Endodermal cell (in vitro differentiated cells): ENCODE measurements at regions not wholly inside any gene's neighbourhood (a gene's known extent, or its start where the extent isn't known, plus 50 kb on each side); places are given as distances from the start of the nearest gene placed in this dataset.

Source experiments
- DNase-seq: peaks from one replicate; pipeline ENCODE4 v3.0.0-alpha.2; 2017
- H3K27ac ChIP-seq: 2 replicates; pipeline ENCODE4 v1.5.1; 2013; ENCODE audit warnings: mild to moderate bottlenecking, low read depth, low read length, moderate library complexity
- H3K27me3 ChIP-seq: 2 replicates; pipeline ENCODE4 v1.6.1; 2013; ENCODE audit warnings: mild to moderate bottlenecking, low read length, moderate library complexity; ENCODE audit not compliant: insufficient read depth, control insufficient read depth, poor library complexity, severe bottlenecking
- H3K36me3 ChIP-seq: 2 replicates; pipeline ENCODE4 v1.7.0; 2013; ENCODE audit warnings: mild to moderate bottlenecking, low read length, moderate library complexity; ENCODE audit not compliant: control insufficient read depth, insufficient read depth
- H3K4me1 ChIP-seq: one replicate; pipeline ENCODE4 v1.7.0; 2013; ENCODE audit warnings: low read length; ENCODE audit not compliant: control insufficient read depth, insufficient read depth
- H3K4me3 ChIP-seq: 2 replicates; pipeline ENCODE4 v1.5.1; 2013; ENCODE audit warnings: mild to moderate bottlenecking, low read length, moderate library complexity
- H3K9ac ChIP-seq: 2 replicates; pipeline ENCODE4 v1.6.1; 2013; ENCODE audit warnings: mild to moderate bottlenecking, low read length, moderate library complexity; ENCODE audit not compliant: poor library complexity, severe bottlenecking; ENCODE audit errors: extremely low read depth
- H3K9me3 ChIP-seq: 2 replicates; pipeline ENCODE4 v1.6.1; 2013; ENCODE audit warnings: mild to moderate bottlenecking, low read length, moderate library complexity; ENCODE audit not compliant: control insufficient read depth
- H3K27ac Mint-ChIP-seq: 2 replicates; pipeline ENCODE4 v1.8.0; 2020; ENCODE audit warnings: mixed read lengths
- H3K27me3 Mint-ChIP-seq: 2 replicates; pipeline ENCODE4 v1.8.0; 2021; ENCODE audit warnings: mild to moderate bottlenecking, mixed read lengths; ENCODE audit not compliant: insufficient read depth
- H3K36me3 Mint-ChIP-seq: 2 replicates; pipeline ENCODE4 v1.8.0; 2020; ENCODE audit warnings: low read depth, mixed read lengths
- H3K4me1 Mint-ChIP-seq: 2 replicates; pipeline ENCODE4 v1.8.0; 2020; ENCODE audit warnings: mixed read lengths
- H3K4me3 Mint-ChIP-seq: 2 replicates; pipeline ENCODE4 v1.8.0; 2020; ENCODE audit warnings: mild to moderate bottlenecking, moderate library complexity, mixed read lengths
- H3K9me3 Mint-ChIP-seq: 2 replicates; pipeline ENCODE4 v1.8.0; 2020; ENCODE audit warnings: mild to moderate bottlenecking, mixed read lengths
- CTCF ChIP-seq: fragments of 200-600 bp; sonication (generic); conservative IDR thresholded peaks from 2 replicates; pipeline ENCODE4 v1.5.0; 2021; ENCODE audit warnings: antibody characterized with exemption, mild to moderate bottlenecking
- WGBS, 2 experiments: methylation state at CpG; one replicate each; pipeline versions ENCODE4 v1.1.5 to v1.1.7; 2013; ENCODE audit warnings: missing lambda C conversion rate in 2 of 2, mixed read lengths in 1 of 2; ENCODE audit not compliant: insufficient coverage in 1 of 2, insufficient read length in 1 of 2; 5-methylcytosine and 5-hydroxymethylcytosine counted together

- Mint-ChIP-seq H3K4me3 (no peak overlapping the region), H3K27ac (no peak overlapping the region), H3K9me3 (peaks cover 7% of the 10 kb centered on the region), H3K27me3 (no peaks in the 10 kb centered on the region), H3K4me1 (no peaks in the 10 kb centered on the region), H3K36me3 (peaks cover 1% of the 10 kb centered on the region)
- H3K27ac ChIP-seq: no peak overlapping the region
- H3K9me3 ChIP-seq: peaks cover 8% of the 10 kb centered on the region
- H3K4me1 ChIP-seq: no peaks in the 10 kb centered on the region
- H3K36me3 ChIP-seq: no peaks in the 10 kb centered on the region
- peak; percentile 63 for TF ChIP-seq CTCF
- WGBS, 2 experiments: 94 to 100% methylated on average over 1 to 2 of the region's 2 CpGs
- DNase-seq: no peak
- no peaks in the 10 kb centered on the region for H3K27me3 ChIP-seq
- H3K4me3 ChIP-seq: no peak overlapping the region
- H3K9ac ChIP-seq: no peak overlapping the region
Measured at GRCh38 chr19:28530406-28531035, 682.4 kb downstream of the UQCRFS1 start.

- Histone ChIP-seq H3K4me1 (no peaks in the 10 kb centered on the region), H3K27me3 (no peaks in the 10 kb centered on the region), H3K4me3 (no peak overlapping the region), H3K36me3 (no peaks in the 10 kb centered on the region), H3K9ac (no peak overlapping the region), H3K9me3 (peaks cover 8% of the 10 kb centered on the region), H3K27ac (no peak overlapping the region)
- H3K4me3 Mint-ChIP-seq: no peak overlapping the region
- peaks cover 5% of the 10 kb centered on the region for H3K4me1 Mint-ChIP-seq
- 100% methylated on average over 1 to 2 of the region's 2 CpGs for WGBS, 2 experiments
- H3K27ac Mint-ChIP-seq: no peak overlapping the region
- peaks cover 2% of the 10 kb centered on the region for H3K27me3 Mint-ChIP-seq
- H3K9me3 Mint-ChIP-seq: peaks cover 13% of the 10 kb centered on the region
- no peak for TF ChIP-seq CTCF
- no peak for DNase-seq
- peaks cover 1% of the 10 kb centered on the region for H3K36me3 Mint-ChIP-seq
Measured at GRCh38 chr19:28526038-28526437, 686.9 kb downstream of the UQCRFS1 start.

GRCh38 chr19:28523619-28524018 is 689.3 kb downstream of the UQCRFS1 start:
- Histone ChIP-seq H3K27ac (no peak overlapping the region), H3K9me3 (peaks cover 8% of the 10 kb centered on the region), H3K9ac (no peak overlapping the region), H3K4me1 (no peaks in the 10 kb centered on the region), H3K27me3 (no peaks in the 10 kb centered on the region), H3K36me3 (no peaks in the 10 kb centered on the region), H3K4me3 (no peak overlapping the region)
- peaks cover 2% of the 10 kb centered on the region for H3K27me3 Mint-ChIP-seq
- H3K4me1 Mint-ChIP-seq: peaks cover 10% of the 10 kb centered on the region
- H3K9me3 Mint-ChIP-seq: peaks cover 15% of the 10 kb centered on the region
- no peak for TF ChIP-seq CTCF
- no peak overlapping the region for H3K4me3 Mint-ChIP-seq
- peaks cover 1% of the 10 kb centered on the region for H3K36me3 Mint-ChIP-seq
- 95 to 100% methylated on average over 2 to 4 of the region's 4 CpGs for WGBS, 2 experiments
- no peak for DNase-seq
- H3K27ac Mint-ChIP-seq: no peak overlapping the region
